Osteoblast (primary cell): ENCODE measurements at regions not wholly inside any gene's neighbourhood (a gene's known extent, or its start where the extent isn't known, plus 50 kb on each side); places are given as distances from the start of the nearest gene placed in this dataset.

Experiments used
- DNase-seq: peaks from one replicate; pipeline ENCODE4 v3.0.0; 2011; ENCODE audit warnings: low spot score, mixed read lengths; ENCODE audit not compliant: insufficient read length; ENCODE audit errors: missing footprints
- H2AFZ ChIP-seq: 2 replicates; pipeline ENCODE4 v1.6.0; 2011; ENCODE audit warnings: mild to moderate bottlenecking, low read length
- H3K27ac ChIP-seq: 2 replicates; pipeline ENCODE4 v1.5.1; 2011; ENCODE audit warnings: mild to moderate bottlenecking, low read depth, low read length, moderate library complexity
- H3K27me3 ChIP-seq: 2 replicates; pipeline ENCODE4 v1.6.0; 2012; ENCODE audit warnings: mild to moderate bottlenecking, control low read depth, inconsistent platforms, low read length, moderate library complexity; ENCODE audit not compliant: insufficient read depth
- H3K36me3 ChIP-seq: 2 replicates; pipeline ENCODE4 v1.5.1; 2011; ENCODE audit warnings: mild to moderate bottlenecking, low read length, control low read depth, moderate library complexity; ENCODE audit not compliant: insufficient read depth
- H3K4me1 ChIP-seq: 2 replicates; pipeline ENCODE4 v1.5.1; 2011; ENCODE audit warnings: mild to moderate bottlenecking, low read length, control low read depth, moderate library complexity; ENCODE audit not compliant: insufficient read depth
- H3K4me2 ChIP-seq: 2 replicates; pipeline ENCODE4 v1.6.0; 2011; ENCODE audit warnings: mild to moderate bottlenecking, low read length; ENCODE audit not compliant: insufficient read depth
- H3K4me3 ChIP-seq: fragments of 200-600 bp; sonication (generic); 3 replicates; pipeline ENCODE4 v1.5.1; 2012; ENCODE audit warnings: mild to moderate bottlenecking, low read length, inconsistent platforms; ENCODE audit not compliant: insufficient read depth
- H3K79me2 ChIP-seq: 2 replicates; pipeline ENCODE4 v1.6.0; 2012; ENCODE audit warnings: mild to moderate bottlenecking, low read length, control low read depth, inconsistent platforms; ENCODE audit not compliant: insufficient read depth
- H3K9me3 ChIP-seq: 2 replicates; pipeline ENCODE4 v1.5.1; 2011; ENCODE audit warnings: low read depth, low read length, control low read depth
- H4K20me1 ChIP-seq: 2 replicates; pipeline ENCODE4 v1.6.0; 2012; ENCODE audit warnings: mild to moderate bottlenecking, low read length, control low read depth; ENCODE audit not compliant: insufficient read depth
- TF ChIP-seq, protein P1 (sequence below): IDR thresholded peaks from 2 replicates; pipeline ENCODE4 v1.5.1; 2011; ENCODE audit warnings: mild to moderate bottlenecking, low read depth, low read length, moderate library complexity; ENCODE audit errors: extremely low read depth

DNA sequence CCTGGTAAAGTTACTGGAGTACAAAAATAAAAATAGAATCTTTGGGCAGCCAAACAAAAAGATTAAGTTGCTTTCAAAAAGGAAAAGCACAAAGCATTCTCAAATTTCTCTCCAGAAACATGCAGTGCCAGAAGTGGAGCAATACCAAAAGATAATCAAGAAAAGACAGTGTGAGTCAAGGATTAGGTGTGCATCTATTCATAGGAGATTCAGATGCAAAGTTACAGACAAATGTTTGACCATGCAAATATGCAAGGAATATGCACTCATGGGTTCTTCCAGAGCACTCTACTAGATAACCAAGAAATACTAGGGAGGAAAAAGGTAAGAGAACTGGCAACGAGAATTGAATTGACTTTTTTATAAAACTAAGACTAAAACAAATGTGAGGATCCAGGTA is 51.8 kb upstream of the CDH20 start:
- TF ChIP-seq, protein P1, sequence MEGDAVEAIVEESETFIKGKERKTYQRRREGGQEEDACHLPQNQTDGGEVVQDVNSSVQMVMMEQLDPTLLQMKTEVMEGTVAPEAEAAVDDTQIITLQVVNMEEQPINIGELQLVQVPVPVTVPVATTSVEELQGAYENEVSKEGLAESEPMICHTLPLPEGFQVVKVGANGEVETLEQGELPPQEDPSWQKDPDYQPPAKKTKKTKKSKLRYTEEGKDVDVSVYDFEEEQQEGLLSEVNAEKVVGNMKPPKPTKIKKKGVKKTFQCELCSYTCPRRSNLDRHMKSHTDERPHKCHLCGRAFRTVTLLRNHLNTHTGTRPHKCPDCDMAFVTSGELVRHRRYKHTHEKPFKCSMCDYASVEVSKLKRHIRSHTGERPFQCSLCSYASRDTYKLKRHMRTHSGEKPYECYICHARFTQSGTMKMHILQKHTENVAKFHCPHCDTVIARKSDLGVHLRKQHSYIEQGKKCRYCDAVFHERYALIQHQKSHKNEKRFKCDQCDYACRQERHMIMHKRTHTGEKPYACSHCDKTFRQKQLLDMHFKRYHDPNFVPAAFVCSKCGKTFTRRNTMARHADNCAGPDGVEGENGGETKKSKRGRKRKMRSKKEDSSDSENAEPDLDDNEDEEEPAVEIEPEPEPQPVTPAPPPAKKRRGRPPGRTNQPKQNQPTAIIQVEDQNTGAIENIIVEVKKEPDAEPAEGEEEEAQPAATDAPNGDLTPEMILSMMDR, result no peak
- Histone ChIP-seq H3K4me2 (no peak overlapping the region), H3K27me3 (no peaks in the 10 kb centered on the region), H2AFZ (no peak overlapping the region), H3K9me3 (peaks cover 6% of the 10 kb centered on the region), H3K4me1 (no peaks in the 10 kb centered on the region), H4K20me1 (no peaks in the 10 kb centered on the region), H3K4me3 (no peak overlapping the region), H3K79me2 (no peaks in the 10 kb centered on the region), H3K27ac (no peak overlapping the region), H3K36me3 (no peaks in the 10 kb centered on the region)
- DNase-seq, result no peak

DNA sequence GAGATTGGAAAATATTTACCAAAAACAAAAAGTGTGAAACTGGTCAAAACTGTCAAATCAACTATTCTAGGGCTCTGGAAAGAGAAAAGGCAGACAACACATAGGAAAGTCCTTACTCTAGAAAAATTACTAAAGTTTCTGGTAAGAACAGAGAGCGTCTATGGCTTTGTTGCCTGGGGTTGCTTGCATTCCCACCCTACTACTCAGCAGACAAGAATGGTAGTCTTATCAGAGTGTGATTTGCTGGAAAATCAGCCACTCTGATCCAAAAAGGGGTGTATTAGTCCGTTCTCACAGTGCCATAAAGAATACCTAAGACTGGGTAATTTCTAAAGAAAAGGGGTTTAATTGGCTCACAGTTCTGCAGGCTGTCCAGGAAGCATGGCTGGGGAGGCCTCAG is 50.3 kb upstream of the CDH20 start:
- no peaks in the 10 kb centered on the region for H3K27me3 ChIP-seq
- peaks cover 6% of the 10 kb centered on the region for H3K9me3 ChIP-seq
- TF ChIP-seq, protein P1, result no peak
- H3K4me2 ChIP-seq, result no peak overlapping the region
- no peaks in the 10 kb centered on the region for H3K79me2 ChIP-seq
- no peak overlapping the region for H2AFZ ChIP-seq
- H4K20me1 ChIP-seq, result no peaks in the 10 kb centered on the region
- H3K4me3 ChIP-seq, result no peak overlapping the region
- no peak overlapping the region for H3K27ac ChIP-seq
- H3K36me3 ChIP-seq, result no peaks in the 10 kb centered on the region
- no peak for DNase-seq
- no peaks in the 10 kb centered on the region for H3K4me1 ChIP-seq
